Breast epithelium (tissue), 4 donors: ENCODE measurements at regions not wholly inside any gene's neighbourhood (a gene's known extent, or its start where the extent isn't known, plus 50 kb on each side); places are given as distances from the start of the nearest gene placed in this dataset.

Experiments used
- DNase-seq, 2 donors: peaks; one replicate each; pipeline ENCODE4 v3.0.0-alpha.2; 2019; ENCODE audit warnings: low spot score in 2 of 2
- H3K27ac ChIP-seq, 2 donors: fragments of 200-600 bp; sonication (generic) in 1 of 2; one replicate each; pipeline ENCODE4 v1.5.1; 2016 to 2019; ENCODE audit warnings: mild to moderate bottlenecking in 1 of 2
- H3K27me3 ChIP-seq, 2 donors: fragments of 200-600 bp; sonication (generic) in 1 of 2; one replicate each; pipeline versions ENCODE4 v1.5.1 to v1.6.0; 2017 to 2019; ENCODE audit warnings: control low read depth in 1 of 2, mild to moderate bottlenecking in 1 of 2
- H3K36me3 ChIP-seq: fragments of 200-600 bp; one replicate; pipeline ENCODE4 v1.5.1; 2019
- H3K4me1 ChIP-seq, 2 donors: fragments of 200-600 bp; sonication (generic); one replicate each; pipeline ENCODE4 v1.5.1; 2016 to 2019; ENCODE audit warnings: control low read depth in 1 of 2
- H3K4me3 ChIP-seq, 3 donors: fragments of 200-600 bp; sonication (generic); 1 replicate in 2 of 3; 2 replicates in 1 of 3; pipeline ENCODE4 v1.5.1; 2016 to 2019; ENCODE audit warnings: mild to moderate bottlenecking in 3 of 3, moderate library complexity in 2 of 3
- H3K9me3 ChIP-seq, 2 donors: fragments of 200-600 bp; sonication (generic) in 1 of 2; one replicate each; pipeline ENCODE4 v1.5.1; 2016 to 2019; ENCODE audit warnings: control low read depth in 1 of 2
- POLR2A ChIP-seq: fragments of 450-650 bp; IDR thresholded peaks from one replicate; pipeline ENCODE4 v1.6.1; 2016; ENCODE audit warnings: antibody characterized with exemption, mild to moderate bottlenecking, moderate library complexity
- POLR2AphosphoS5 ChIP-seq, 3 donors: sonication (generic); formaldehyde crosslinking; IDR thresholded peaks; one replicate each; pipeline ENCODE4 v1.6.1; 2017; ENCODE audit warnings: antibody characterized with exemption in 3 of 3
- intact Hi-C: fragments of 100-400 bp; cut with DNase I; formaldehyde crosslinking; loops from one replicate; pipeline ENCODE4 v1.15.1; 2023; ENCODE audit warnings: low total_unique reads
- TF ChIP-seq, protein P1 (sequence below), 3 donors: fragments of 450-650 bp; IDR thresholded peaks; one replicate each; pipeline ENCODE4 v1.5.1; 2016 to 2017; ENCODE audit warnings: antibody characterized with exemption in 3 of 3, mild to moderate bottlenecking in 3 of 3, moderate library complexity in 3 of 3

DNA sequence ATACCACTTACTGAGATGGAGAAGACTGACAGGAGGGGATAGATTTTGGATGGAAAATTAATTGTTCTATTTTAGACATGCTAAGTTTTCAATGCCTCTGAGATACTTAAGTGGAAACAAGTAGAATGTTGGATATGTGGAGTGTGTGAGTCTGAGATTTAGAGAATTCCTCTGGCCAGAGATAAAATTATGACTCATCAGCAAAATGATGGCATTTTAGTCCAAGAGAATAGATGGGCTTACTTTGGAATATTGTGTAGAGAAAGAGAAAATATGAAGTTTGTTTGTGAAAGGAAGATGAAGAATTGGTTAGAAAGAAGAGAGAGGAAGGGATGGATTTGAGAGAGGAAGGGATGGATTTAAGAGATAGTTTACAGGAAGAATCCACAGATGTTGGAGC, 108.6 kb upstream of the PPP1R2C start:
- no peak overlapping the region for H3K4me3 ChIP-seq
- no peaks in the 10 kb centered on the region for H3K9me3 ChIP-seq
- intact Hi-C loops, result no loop called here
- TF ChIP-seq POLR2AphosphoS5 (IDR thresholded peaks at IDR 0.05) (no peak), POLR2A (no peak)
- TF ChIP-seq, protein P1, sequence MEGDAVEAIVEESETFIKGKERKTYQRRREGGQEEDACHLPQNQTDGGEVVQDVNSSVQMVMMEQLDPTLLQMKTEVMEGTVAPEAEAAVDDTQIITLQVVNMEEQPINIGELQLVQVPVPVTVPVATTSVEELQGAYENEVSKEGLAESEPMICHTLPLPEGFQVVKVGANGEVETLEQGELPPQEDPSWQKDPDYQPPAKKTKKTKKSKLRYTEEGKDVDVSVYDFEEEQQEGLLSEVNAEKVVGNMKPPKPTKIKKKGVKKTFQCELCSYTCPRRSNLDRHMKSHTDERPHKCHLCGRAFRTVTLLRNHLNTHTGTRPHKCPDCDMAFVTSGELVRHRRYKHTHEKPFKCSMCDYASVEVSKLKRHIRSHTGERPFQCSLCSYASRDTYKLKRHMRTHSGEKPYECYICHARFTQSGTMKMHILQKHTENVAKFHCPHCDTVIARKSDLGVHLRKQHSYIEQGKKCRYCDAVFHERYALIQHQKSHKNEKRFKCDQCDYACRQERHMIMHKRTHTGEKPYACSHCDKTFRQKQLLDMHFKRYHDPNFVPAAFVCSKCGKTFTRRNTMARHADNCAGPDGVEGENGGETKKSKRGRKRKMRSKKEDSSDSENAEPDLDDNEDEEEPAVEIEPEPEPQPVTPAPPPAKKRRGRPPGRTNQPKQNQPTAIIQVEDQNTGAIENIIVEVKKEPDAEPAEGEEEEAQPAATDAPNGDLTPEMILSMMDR (IDR thresholded peaks at IDR 0.05), result no peak
- no peaks in the 10 kb centered on the region for H3K4me1 ChIP-seq
- DNase-seq, result no peak
- no peak overlapping the region for H3K27ac ChIP-seq
- peaks cover 0 to 9% of the 10 kb centered on the region in 2 donors for H3K27me3 ChIP-seq
- H3K36me3 ChIP-seq, result no peaks in the 10 kb centered on the region

DNA sequence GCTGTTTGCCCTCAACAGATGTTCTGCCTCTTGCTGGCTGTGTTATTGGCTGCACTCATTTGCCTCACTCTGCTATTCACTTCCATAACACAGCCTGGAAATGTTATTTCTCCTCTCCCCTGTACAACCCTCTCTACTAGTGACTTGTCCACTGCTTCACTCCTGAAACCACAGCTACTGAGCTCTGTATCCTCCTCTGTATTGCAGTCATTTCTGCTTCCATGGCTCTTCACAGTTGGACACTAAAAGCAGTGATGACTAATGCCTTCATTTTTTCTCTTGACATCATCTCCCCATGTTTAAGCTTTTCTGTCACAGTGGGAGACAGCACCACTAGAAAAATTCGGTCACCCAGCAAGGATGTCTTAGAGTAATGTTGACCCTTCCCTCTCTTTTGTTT, 123.0 kb upstream of the PPP1R2C start:
- TF ChIP-seq, protein P1 (IDR thresholded peaks at IDR 0.05), result no peak
- no peak for TF ChIP-seq POLR2AphosphoS5 (IDR thresholded peaks at IDR 0.05)
- TF ChIP-seq POLR2A, result no peak
- intact Hi-C loops, result no loop called here
- no peaks in the 10 kb centered on the region for H3K4me1 ChIP-seq
- H3K36me3 ChIP-seq, result no peaks in the 10 kb centered on the region
- H3K27me3 ChIP-seq, result peaks cover 0 to 14% of the 10 kb centered on the region in 2 donors
- no peaks in the 10 kb centered on the region for H3K9me3 ChIP-seq
- no peak for DNase-seq
- H3K27ac ChIP-seq, result no peak overlapping the region
- H3K4me3 ChIP-seq, result no peak overlapping the region

DNA sequence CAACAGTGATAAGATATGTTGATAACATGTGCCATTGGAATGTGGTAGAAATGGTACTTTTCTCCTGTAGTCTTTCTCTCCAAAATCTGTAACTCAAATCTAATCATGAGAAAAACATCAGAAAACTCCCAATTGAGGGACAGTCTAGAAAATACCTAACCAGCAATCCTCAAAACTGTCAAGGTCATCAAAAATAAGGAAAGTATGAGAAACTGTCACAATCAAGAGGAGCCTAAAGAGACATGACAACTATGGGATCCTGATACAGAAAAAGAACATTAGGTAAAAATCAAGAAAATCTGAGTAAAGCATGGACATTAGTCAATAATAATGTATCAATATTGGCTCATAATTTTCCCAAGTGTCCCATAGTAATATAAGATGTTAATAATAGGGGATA, 124.5 kb upstream of the PPP1R2C start:
- H3K9me3 ChIP-seq, result no peaks in the 10 kb centered on the region
- DNase-seq, result no peak
- no peak overlapping the region for H3K27ac ChIP-seq
- intact Hi-C loops, result no loop called here
- H3K4me3 ChIP-seq, result no peak overlapping the region
- TF ChIP-seq POLR2A (no peak), POLR2AphosphoS5 (IDR thresholded peaks at IDR 0.05) (no peak)
- H3K4me1 ChIP-seq, result no peaks in the 10 kb centered on the region
- H3K36me3 ChIP-seq, result no peaks in the 10 kb centered on the region
- H3K27me3 ChIP-seq, result peaks cover 0 to 14% of the 10 kb centered on the region in 2 donors

DNA sequence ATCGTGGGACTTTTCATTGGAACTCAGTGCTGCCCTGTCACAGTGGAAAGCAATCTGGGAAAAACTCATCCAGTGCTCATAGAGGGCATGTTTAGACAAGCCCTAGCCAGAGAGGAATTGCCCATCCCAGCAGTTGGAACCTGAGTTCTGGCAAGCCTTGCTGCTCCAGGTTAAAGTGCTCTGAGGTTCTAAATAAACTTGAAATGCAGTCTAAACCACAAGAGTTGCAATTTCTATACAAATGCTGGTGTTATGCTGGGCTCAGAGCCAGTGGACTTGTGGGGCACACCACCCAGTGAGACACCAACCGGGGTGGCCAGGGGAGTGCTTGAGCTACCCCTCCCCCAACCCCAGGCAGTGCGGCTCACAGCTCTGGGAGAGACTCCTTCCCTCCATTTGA, 142.8 kb upstream of the PPP1R2C start:
- Histone ChIP-seq H3K4me3 (no peak overlapping the region), H3K27me3 (peaks cover 0 to 17% of the 10 kb centered on the region in 2 donors), H3K9me3 (no peaks in the 10 kb centered on the region), H3K4me1 (no peaks in the 10 kb centered on the region), H3K27ac (no peak overlapping the region), H3K36me3 (no peaks in the 10 kb centered on the region)
- TF ChIP-seq POLR2A (no peak), POLR2AphosphoS5 (IDR thresholded peaks at IDR 0.05) (no peak)
- TF ChIP-seq, protein P1 (IDR thresholded peaks at IDR 0.05), result no peak
- intact Hi-C loops, result no loop called here
- no peak for DNase-seq

DNA sequence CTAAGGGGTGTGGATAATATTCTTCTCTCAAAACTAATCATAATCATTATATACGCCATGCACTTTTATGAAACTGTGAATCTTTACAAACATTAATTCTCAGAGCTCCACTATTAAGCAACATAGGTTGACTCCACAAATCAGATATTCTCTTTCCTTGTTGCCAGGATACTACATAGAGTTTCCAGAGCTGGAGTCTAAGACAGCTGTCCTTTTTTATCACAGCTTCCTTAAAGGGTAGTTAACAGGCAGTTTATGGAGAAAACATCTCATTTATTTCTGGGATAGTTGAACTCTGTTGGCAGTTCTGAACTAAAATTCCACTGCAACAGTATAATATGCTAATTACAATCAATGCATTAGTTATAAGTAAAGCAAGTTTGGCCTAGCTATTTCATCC, 152.1 kb upstream of the PPP1R2C start:
- no peaks in the 10 kb centered on the region for H3K9me3 ChIP-seq
- no peaks in the 10 kb centered on the region for H3K36me3 ChIP-seq
- no peak for DNase-seq
- no peak overlapping the region for H3K27ac ChIP-seq
- TF ChIP-seq POLR2A (no peak), POLR2AphosphoS5 (IDR thresholded peaks at IDR 0.05) (no peak)
- TF ChIP-seq, protein P1 (IDR thresholded peaks at IDR 0.05), result no peak
- intact Hi-C loops, result no loop called here
- no peak overlapping the region for H3K4me3 ChIP-seq
- no peaks in the 10 kb centered on the region for H3K4me1 ChIP-seq
- H3K27me3 ChIP-seq, result peaks cover 0 to 11% of the 10 kb centered on the region in 2 donors

DNA sequence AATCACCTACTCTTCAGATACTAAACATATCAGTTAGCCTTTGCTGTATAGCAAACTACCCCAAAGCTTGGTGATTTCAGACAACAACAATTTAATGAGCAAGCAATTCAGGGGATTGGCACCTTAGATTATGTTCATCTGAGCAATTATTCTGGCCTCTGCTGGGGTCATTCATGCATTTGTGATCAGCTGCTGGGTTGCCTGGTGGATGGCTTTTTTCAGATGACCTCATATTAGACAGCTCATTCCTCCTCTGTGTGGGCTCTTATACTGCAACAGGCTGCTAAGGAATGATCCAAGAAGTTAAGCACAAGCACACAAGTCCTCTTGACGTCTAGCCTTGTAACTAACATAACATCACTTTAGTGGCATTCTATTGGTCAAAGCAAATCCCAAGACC, 153.0 kb upstream of the PPP1R2C start:
- H3K36me3 ChIP-seq, result no peaks in the 10 kb centered on the region
- H3K9me3 ChIP-seq, result no peaks in the 10 kb centered on the region
- no peak overlapping the region for H3K27ac ChIP-seq
- peaks cover 0 to 11% of the 10 kb centered on the region in 2 donors for H3K27me3 ChIP-seq
- H3K4me1 ChIP-seq, result no peaks in the 10 kb centered on the region
- intact Hi-C loops, result no loop called here
- H3K4me3 ChIP-seq, result no peak overlapping the region
- no peak for DNase-seq
- no peak for TF ChIP-seq POLR2AphosphoS5 (IDR thresholded peaks at IDR 0.05)
- TF ChIP-seq POLR2A, result no peak
- TF ChIP-seq, protein P1 (IDR thresholded peaks at IDR 0.05), result no peak
